Choroid plexus epithelial cell (primary cell): ENCODE measurements at regions not wholly inside any gene's neighbourhood (a gene's known extent, or its start where the extent isn't known, plus 50 kb on each side); places are given as distances from the start of the nearest gene placed in this dataset.
"Not testable (repeated sequence)": the region's sequence is repeated elsewhere in the genome, so short reads cannot be mapped to it uniquely, and the experiment has no call there.

ENCODE experiments used
- DNase-seq: peaks from one replicate; pipeline ENCODE4 v3.0.0-alpha.2; 2010; ENCODE audit warnings: low read depth
- H3K4me3 ChIP-seq: 2 replicates; pipeline ENCODE4 v1.5.1; 2011; ENCODE audit warnings: low read depth, mild to moderate bottlenecking, control low read depth, low read length, moderate library complexity
- TF ChIP-seq, protein P1 (sequence below): conservative IDR thresholded peaks from 2 replicates; pipeline ENCODE4 v1.5.1; 2011; ENCODE audit warnings: low read depth, mild to moderate bottlenecking, control low read depth, inconsistent platforms, low read length, moderate library complexity

DNA sequence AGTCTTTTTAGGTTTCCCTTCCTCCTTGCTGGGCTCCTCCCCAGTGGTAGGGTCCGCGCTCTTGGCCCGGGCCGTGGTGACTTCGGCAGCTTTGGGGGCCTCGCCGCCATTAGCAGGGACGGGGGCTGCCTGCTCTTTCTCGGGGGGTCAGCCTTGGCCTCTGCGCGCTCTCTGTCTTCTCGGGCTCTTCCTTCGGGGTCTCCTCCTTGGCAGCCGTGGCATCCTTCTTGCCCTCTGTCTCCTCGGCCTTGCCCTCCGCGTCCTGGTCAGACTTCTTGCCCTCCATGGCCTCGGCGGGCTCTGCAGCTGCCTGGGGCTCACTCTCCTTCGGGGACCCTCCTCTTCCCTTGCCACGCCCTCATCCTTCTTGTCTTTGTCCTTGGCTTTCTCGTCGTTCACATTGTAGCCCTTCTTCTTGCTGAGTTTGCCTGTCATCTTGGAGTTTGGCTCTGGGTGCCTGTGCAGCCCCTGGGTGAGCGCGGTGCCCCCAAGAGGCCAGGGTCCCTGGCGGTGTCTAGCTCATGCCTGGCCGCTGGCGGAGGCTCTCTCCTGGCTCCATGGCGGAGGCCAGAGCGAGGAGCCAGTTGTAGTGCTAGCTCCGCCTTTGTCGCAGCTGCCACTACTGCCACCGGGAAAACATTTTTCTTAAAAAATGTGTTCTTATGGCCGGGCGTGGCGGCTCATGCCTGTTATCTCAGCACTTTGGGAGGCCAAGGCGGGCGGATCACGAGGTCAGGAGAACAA, 283.0 kb upstream of the SGCG start:
- H3K4me3 ChIP-seq, result no peak overlapping the region
- no peak for DNase-seq
- TF ChIP-seq, protein P1, sequence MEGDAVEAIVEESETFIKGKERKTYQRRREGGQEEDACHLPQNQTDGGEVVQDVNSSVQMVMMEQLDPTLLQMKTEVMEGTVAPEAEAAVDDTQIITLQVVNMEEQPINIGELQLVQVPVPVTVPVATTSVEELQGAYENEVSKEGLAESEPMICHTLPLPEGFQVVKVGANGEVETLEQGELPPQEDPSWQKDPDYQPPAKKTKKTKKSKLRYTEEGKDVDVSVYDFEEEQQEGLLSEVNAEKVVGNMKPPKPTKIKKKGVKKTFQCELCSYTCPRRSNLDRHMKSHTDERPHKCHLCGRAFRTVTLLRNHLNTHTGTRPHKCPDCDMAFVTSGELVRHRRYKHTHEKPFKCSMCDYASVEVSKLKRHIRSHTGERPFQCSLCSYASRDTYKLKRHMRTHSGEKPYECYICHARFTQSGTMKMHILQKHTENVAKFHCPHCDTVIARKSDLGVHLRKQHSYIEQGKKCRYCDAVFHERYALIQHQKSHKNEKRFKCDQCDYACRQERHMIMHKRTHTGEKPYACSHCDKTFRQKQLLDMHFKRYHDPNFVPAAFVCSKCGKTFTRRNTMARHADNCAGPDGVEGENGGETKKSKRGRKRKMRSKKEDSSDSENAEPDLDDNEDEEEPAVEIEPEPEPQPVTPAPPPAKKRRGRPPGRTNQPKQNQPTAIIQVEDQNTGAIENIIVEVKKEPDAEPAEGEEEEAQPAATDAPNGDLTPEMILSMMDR, result no peak

DNA sequence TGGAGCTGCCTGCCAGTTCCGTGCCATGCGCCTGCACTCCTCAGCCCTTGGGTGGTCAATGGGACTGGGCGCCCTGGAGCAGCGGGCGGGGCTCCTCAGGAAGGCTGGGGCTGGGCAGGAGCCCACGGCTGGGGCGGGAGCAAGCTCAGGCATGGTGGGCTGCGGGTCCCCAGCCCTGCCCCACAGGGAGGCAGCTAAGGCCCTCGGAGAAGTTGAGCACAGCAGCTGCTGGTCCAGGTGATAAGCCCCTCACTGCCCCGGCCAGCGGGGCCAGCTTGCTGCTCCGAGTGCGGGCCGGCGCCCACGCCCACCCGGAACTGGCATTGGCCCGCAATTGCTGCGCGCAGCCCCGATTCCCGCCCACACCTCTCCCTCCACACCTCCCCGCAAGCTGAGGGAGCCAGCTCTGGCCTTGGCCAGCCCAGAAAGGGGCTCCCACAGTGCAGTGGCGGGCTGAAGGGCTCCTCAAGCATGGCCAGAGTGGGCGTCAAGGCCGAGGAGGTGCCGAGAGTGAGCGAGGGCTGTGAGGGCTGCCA, 280.3 kb upstream of the SGCG start:
- DNase-seq, result not testable (repeated sequence)

DNA sequence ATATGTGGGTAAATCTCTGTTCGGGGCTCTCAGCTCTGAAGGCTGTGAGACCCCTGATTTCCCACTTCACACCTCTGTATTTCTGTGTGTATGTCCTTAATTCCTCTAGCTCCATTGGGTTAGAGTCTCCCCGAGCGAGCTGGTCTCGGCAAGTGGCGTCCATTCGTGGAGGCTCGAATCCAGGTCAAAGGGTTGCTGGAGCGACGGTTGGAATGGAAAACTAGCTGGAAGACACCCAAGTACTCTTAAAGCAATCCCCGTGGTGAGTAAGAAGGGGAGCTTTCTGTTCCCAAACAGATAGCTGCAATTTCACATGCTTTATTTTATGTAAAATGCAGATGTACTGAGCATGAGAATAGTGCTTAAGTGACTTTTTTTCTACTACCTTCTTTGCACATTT, 277.5 kb upstream of the SGCG start:
- TF ChIP-seq, protein P1, result no peak
- H3K4me3 ChIP-seq, result no peak overlapping the region
- no peak for DNase-seq

More for the DNA sequence above, 280.3 kb upstream of the SGCG start:
- H3K4me3 ChIP-seq, result not testable (repeated sequence)

DNA sequence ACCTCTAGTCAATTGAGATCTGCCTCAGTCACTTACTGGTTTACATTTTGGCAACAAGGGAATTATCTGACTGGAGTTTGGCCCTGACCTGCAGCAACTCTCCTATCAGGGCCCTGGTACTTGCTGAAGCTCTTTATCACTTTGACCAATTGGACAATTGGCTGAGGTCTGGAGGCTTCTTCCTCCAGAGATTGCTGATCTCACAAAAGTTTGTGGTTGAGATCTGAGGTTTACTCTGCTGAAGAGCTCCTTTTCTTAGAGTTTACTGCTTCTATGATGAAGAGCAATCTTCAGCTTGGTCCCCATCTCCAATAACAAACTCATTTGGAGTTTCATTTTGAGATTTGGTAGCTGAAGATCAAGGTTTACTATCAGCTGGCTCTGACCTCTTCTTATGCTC, 276.9 kb upstream of the SGCG start:
- no peak for DNase-seq
- TF ChIP-seq, protein P1, result no peak
- H3K4me3 ChIP-seq, result no peak overlapping the region

DNA sequence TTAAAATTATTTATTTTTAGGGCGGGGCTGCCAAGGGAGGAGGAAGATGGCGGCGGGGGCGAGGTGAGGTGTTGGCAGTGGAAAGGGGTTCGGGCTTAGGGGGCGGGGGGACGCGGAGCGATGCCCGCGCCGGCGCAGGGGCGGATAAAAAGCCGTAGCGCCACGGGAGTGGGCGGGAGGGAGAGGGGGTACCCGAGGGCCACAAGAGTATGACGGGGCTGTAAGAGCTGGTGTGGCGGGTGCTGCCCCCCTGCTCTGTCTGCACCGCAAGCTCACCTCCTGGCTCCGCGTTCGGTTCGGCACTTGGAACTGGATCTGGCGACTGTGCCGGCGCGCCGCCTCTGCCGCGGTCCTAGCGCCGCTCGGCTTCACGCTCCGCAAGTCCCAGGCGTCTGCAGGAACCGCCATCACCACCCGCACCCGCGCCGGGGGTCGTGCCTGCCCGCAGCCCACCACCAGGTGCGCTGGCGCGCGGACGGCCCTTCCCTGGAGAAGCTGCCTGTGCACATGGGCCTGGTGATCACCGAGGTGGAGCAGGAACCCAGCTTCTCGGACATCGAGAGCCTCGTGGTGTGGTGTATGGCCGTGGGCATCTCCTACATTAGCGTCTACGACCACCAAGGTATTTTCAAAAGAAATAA, 265.2 kb upstream of the SGCG start:
- peak overlapping the region; percentile 70 for H3K4me3 ChIP-seq
- TF ChIP-seq, protein P1, result no peak
- DNase-seq, result peak; percentile 40

DNA sequence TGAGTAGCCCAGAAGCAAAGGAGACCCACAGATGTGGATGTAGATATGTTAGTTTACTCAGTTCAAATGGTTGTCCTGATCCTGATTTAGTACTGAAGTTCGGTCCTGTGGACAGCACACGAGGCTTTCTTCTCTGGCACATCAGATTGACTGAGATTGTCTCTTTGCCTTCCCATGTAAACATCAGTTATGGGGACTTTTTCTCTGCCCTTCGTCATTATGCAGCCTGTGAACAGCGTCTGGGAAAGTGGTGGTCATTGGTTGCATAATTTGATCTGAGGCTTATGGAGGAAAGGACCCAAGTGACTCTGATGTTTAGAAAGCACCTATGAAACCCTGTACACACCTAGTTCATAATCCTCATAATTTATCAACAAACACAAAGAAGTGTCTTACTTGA, 264.5 kb upstream of the SGCG start:
- not testable (repeated sequence) for H3K4me3 ChIP-seq, DNase-seq

DNA sequence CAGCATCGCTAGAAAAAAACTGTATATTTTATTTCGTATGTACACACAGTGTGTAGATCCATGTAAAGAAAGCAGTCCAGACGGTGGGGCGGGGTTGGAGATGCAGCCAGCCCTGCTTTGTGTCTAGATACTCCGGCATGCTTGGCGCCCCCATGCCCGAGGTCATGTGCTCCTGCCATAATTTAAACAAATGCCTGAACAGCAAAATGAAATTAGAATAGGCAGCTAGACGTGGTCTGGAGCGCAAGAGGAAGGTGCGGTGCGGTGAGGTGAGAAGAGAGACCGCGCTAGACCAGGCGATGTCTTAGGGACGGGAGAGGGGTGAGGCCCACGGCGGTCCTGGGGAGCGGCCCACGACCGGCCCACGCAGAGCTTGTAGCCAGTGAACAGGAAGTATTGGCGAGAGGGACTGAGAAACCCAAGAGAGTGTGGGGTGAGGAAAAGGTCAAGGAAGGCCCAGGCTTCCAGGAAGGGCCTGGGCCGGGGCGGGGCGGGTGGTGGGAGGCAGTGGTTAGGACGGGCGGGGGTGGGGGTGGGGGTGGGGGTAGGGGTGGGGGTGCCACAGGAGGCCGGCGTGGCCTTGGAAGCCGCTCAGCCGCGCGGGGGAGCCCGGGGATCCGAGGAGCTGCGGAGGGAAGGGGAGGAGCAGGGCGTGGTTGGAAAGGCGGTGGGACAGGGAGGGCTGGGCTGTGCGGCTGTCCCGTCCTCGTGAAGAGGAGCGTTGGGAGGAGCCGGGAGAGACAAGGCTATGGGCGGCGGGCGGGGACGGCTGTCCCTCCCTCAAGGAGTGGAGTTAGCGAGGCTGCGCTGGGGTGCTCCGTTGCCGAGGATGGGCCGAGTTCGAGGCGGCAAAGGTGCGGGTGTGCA, 254.7 kb upstream of the SGCG start:
- DNase-seq, result no peak
- TF ChIP-seq, protein P1, result no peak
- no peak overlapping the region for H3K4me3 ChIP-seq
